Mucosa of gallbladder (tissue), 1 donor: ENCODE measurements at regions not wholly inside any gene's neighbourhood (a gene's known extent, or its start where the extent isn't known, plus 50 kb on each side); places are given as distances from the start of the nearest gene placed in this dataset.

Experiments used
- DNase-seq: peaks from one replicate; pipeline ENCODE4 v3.0.0-alpha.2; 2020; ENCODE audit warnings: low spot score
- donor health status: DM: no; HTN: no; CAD: no.

DNA sequence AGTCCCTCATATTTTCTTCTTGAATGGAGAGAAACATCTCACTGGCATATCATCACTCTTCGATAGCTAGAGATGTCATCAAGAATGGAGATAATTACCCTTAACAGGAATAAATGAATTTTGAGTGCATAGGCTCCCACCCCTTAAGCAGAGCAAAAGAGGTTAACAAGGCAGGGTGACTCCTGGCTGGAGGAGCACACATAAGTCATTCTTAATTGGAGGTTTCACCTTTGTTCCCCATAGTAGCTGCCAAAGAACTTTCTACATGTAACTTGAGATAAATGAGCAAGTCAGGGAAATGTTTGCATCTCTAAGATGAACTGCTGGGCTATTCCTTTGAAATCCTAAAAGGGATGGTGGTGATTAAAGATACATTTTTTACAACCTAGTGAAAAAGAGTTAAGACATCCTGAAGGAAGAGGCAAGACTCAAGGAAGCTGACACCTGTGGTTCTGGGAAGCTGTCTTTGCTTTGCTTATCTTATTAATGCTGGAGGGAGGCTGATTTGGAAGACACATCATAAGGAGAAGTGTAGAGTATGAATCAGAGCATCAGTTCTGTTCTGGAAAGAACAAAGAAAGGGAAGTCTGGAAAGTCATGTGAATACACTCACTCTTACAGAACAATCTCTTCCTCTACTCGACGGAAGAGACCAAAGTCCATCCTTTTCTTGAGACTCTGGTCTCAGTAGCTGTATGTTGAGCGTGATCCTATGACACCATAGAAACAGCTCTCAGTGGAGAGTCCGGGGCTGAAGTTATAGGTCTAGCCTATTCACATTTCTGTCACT lies 326.3 kb downstream of the OSTF1 start:
- DNase-seq = no peak

DNA sequence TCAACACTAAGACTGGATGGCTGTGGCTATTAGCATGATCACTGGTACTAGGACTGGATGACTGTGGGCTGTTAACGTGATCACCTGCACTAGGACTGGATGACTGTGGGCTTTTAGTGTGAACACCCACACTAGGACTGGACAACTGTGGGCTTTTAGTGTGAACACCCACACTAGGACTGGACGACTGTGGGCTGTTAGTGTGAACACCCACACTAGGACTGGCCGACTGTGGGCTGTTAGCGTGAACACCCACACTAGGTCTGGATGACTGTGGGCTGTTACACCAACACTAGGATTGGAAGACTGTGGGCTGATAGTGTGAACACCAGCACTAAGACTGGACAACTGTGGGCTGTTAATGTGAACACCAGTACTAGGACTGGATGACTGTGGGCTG lies 329.2 kb downstream of the OSTF1 start:
- no peak for DNase-seq

GRCh38 chr9:75418518-75418917 lies 330.2 kb downstream of the OSTF1 start:
- no peak for DNase-seq

GRCh38 chr9:75422944-75423522 lies 334.7 kb downstream of the OSTF1 start:
- DNase-seq = no peak

- DNase-seq = no peak
Measured at GRCh38 chr9:75429531-75430475, 341.5 kb downstream of the OSTF1 start.

DNA sequence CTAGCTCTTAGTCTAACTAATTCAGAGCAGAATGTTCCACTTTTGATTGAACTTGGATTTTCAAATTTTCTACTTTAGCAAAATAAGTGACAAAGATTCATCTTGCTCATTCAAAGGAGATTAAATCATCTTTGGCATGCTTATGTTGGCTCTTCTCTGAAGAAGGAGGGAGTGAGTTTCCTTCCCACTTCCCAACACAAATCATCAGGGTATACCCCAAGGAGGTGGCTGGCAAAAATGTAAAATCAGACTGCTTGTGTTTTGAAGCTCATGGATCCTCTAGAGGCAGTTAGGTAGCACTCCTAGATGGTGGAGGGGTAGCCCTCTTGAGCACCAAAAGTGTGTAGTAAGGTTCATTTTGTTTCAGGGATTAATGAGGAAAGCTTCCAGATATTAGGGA lies 343.1 kb downstream of the OSTF1 start:
- no peak for DNase-seq

GRCh38 chr9:75432386-75432785 lies 344.1 kb downstream of the OSTF1 start:
- DNase-seq = no peak

GRCh38 chr9:75432888-75433287 lies 344.6 kb downstream of the OSTF1 start:
- DNase-seq = no peak

- no peak for DNase-seq
Measured at GRCh38 chr9:75438716-75439115, 350.4 kb downstream of the OSTF1 start.

DNA sequence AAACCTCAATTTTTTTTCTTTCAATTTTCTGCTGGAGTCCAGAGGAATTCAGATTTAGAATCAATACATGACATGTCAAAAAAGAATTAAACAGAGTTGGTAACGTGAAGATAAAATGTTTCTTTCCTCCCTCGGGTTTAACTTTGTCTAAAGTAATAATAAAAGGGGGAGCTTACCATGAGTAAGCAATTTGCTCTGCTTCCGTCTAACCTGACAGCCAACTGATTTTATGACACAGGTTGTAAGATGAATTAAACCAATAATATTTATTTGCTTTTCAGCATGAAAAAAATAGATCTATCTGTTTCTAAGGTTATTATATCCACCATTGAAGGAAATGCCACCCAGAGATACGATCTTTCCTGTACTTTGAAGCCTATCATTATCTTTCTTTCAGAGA lies 352.6 kb downstream of the OSTF1 start:
- DNase-seq = no peak

DNA sequence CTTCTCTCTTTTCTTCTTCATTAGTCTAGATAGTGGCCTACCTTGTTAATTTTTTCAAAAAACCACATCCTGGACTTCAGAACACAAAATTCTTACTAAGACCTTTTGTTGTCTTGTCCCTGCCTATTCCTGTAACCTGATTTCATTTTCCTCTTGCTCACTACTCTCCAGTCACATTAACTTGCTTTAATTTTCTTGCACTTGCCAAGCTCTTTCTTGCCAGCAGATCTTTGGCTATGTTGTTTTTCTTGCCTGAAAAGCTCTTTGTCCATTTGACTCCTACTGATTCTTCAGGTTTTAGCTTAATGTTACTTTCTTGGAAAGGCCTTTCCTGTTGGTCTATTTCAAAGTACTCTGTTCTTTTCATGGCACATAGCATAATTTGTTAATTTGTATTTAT lies 356.8 kb downstream of the OSTF1 start:
- no peak for DNase-seq

DNA sequence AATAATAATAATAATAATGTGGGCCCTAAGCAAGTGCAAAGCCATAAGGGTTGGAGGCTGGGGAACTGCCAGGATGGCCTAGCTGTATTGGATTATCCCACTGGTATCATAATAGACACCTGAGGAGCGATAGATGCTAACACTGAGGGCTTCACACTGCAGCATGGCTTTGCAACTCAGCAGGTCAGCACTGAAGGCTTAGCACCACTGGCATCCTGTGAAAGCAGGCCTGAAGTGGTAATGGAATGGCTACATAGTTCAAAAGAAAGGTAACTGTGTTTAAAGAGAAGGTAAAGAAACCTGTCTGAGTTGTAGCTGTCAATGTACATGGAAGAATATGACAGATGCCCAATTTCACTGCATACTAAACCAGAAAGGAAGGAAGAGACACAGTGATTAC lies 359.0 kb downstream of the OSTF1 start:
- DNase-seq = no peak

DNA sequence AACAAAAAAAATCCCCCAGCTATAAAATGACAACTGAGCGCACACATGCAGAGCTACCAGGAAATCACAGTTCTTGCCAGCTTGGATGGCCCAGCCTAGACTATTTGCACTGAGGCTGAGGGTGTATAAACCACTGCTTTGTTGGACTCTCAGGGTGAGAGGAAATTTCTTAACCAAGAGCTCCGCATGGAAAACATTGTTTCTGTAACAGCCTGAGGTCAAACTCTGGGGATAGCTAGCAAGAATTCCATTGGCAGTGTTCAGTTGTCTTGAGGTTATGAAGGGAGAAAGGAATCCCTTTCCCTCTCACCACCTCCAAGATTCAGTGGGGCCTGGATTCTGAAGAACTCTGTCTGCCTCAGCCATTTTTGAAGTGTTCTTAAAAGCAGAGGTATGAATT lies 360.0 kb downstream of the OSTF1 start:
- no peak for DNase-seq

DNA sequence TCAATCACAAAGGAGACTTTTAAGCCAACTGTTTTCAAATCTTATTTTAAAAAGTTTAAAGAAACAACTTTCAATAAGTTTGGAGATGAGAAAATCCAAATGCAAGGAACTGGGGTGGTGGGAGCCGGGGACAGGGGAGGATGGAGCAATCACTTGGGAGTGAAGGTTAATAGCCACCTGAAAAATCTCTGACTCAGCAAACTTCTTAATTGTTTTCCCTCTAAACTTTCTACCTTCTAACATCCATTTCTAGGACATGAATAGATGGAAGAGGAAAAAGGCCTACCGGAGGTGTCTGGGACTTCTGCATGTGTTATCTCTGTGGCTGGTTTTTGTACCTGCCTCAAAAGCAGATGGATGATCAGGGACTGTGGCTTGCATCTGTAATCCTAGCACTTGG lies 360.6 kb downstream of the OSTF1 start:
- DNase-seq = no peak

DNA sequence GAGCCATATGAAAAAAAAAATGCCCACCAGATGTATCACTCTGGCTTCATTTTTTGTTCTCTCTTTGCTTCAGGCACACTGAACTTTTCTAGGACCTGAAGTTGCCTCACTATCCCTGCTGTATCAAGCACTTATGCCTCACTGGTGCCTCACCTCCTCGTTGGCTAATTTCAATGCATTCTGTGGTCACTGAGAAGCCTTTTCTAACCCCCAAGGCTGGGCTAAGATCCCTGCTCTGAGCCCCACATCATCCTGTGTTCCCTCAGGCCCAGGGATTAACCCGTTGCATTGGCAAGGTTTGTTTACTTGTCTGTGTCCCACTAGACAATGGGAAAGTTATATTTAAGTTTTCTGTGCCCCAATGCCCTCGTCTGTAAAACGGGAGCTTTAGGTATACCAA lies 362.7 kb downstream of the OSTF1 start:
- DNase-seq = no peak

DNA sequence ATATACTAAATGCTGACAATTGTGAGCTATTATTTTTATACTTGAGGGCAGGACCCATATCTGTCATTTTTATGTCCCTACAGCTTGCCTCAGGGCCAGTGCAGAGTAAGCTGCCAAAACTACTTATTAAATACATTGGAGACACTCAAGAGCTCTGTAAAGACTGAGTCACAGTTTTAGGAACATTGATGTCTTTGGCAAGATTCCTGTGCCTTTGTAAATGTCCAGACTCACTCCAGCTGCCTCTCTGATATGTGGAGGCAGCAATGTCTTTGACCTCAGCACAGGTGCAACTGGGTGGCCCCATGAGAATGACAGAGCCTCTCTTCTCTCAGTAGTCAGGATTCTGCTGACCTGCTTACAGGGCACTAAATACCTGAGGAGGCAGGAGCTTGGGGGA lies 363.2 kb downstream of the OSTF1 start:
- no peak for DNase-seq

- no peak for DNase-seq
Measured at GRCh38 chr9:75452512-75452911, 364.2 kb downstream of the OSTF1 start.

- DNase-seq = no peak
Measured at GRCh38 chr9:75454043-75454442, 365.7 kb downstream of the OSTF1 start.

DNA sequence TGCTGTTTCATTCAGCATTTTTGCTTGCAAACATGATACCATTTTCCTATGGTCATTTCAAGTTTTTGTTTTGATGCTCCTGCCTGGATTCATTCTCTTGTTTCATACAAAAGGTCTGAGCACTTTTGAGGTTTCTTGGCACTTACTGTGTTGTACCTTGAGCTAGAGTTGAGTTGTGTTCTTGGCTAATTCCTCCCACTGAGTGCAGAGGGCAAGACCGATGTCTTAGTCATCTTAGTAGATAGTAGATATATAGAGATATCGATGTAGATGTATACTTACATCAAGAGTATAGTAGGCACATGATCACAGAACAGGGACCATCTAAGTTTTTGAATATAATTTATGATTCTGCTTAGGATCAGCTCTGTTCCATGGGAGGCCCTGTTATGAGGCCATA lies 366.6 kb downstream of the OSTF1 start:
- no peak for DNase-seq

- peak; percentile 13 for DNase-seq
Measured at GRCh38 chr9:75455444-75455921, 367.2 kb downstream of the OSTF1 start.

DNA sequence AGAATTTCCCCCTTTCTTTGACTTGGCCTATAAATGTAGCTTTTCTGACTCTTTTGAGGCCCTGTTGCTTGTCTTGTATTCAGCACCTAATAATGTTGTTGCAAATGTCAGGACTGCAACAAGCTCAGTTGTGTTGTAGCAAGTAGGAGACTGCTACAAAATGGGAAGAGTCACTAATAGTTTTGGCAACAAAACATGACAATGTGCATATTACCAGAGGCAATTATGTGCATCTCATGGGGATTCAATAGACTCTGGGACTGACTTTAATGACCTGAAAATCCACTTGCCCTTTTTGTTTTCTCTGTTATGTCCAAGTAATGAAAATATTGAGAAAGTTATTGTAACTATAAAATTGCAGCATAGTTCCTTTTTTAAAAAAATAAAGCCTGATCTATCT lies 368.4 kb downstream of the OSTF1 start:
- DNase-seq = no peak

- no peak for DNase-seq
Measured at GRCh38 chr9:75457474-75458011, 369.2 kb downstream of the OSTF1 start.
